Panc1 (cell line): ENCODE measurements at regions not wholly inside any gene's neighbourhood (a gene's known extent, or its start where the extent isn't known, plus 50 kb on each side); places are given as distances from the start of the nearest gene placed in this dataset.

Experiments used
- CTCF ChIP-seq: fragments of 450-650 bp; IDR thresholded peaks from 2 replicates; pipeline ENCODE4 v1.5.1; 2017; ENCODE audit warnings: mild to moderate bottlenecking
- POLR2AphosphoS5 ChIP-seq: IDR thresholded peaks from 2 replicates; pipeline ENCODE4 v1.6.1; 2012; ENCODE audit warnings: mild to moderate bottlenecking, low read depth, low read length, moderate library complexity
- REST ChIP-seq, 2 experiments: IDR thresholded peaks; 2 replicates each; pipeline ENCODE4 v1.6.1; 2011 to 2012; ENCODE audit warnings: low read depth in 2 of 2, control low read depth in 1 of 2, low read length in 1 of 2, mild to moderate bottlenecking in 1 of 2, moderate library complexity in 1 of 2; ENCODE audit not compliant: insufficient read depth in 1 of 2
- SIN3A ChIP-seq: IDR thresholded peaks from 2 replicates; pipeline ENCODE4 v1.6.1; 2012; ENCODE audit warnings: low read depth, mild to moderate bottlenecking, low read length, moderate library complexity, borderline replicate concordance; ENCODE audit not compliant: insufficient read depth

GRCh38 chr1:60298290-60298689 is 224.7 kb upstream of the C1orf87 start:
- TF ChIP-seq CTCF (no peak), POLR2AphosphoS5 (no peak), REST (IDR thresholded peaks at IDR 0.05; ENCODE audit: insufficient read depth in 1 of 2, low read depth in 2 of 2, low read length in 1 of 2) (no peak), SIN3A (no peak)
